Nucleus accumbens (tissue), 56 donors: ENCODE measurements at regions not wholly inside any gene's neighbourhood (a gene's known extent, or its start where the extent isn't known, plus 50 kb on each side); places are given as distances from the start of the nearest gene placed in this dataset.

Source experiments
- DNase-seq, 56 donors: peaks; one replicate each; lab custom pipeline; 2025; lab: John Stamatoyannopoulos, UW

DNA sequence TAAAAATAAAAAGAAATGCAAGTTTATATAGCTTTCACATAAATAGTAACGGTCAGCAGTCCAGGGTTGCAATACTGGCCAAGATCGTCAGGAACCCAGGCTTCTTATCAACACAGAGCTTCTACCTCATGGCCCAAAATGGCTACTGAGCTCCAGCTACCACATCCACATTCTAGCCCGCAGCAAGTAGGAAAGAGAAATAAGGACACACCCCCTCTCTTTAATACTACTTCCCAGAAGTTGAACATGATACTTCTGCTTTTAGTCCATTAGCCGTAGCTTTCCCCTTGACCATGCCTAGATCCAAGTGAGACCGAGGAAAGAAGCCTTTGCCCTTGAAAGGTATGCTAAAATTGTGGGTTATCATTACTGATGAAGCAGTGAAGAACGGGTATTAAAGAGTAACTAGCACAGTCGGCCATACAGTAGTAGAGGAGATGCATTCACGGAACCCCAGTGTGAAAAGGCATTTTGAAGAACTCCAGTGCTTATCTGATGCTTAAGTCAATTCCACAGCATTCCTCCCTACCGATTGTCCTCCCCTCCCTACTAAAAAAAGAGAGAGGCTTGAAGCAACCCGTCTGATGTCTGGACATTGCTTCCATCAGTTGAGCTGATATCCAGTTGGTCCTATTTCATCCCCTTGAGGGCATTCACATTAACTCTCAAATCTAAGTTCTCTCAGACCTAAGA, 226.9 kb upstream of the RREB1 start:
- DNase-seq: no peak

DNA sequence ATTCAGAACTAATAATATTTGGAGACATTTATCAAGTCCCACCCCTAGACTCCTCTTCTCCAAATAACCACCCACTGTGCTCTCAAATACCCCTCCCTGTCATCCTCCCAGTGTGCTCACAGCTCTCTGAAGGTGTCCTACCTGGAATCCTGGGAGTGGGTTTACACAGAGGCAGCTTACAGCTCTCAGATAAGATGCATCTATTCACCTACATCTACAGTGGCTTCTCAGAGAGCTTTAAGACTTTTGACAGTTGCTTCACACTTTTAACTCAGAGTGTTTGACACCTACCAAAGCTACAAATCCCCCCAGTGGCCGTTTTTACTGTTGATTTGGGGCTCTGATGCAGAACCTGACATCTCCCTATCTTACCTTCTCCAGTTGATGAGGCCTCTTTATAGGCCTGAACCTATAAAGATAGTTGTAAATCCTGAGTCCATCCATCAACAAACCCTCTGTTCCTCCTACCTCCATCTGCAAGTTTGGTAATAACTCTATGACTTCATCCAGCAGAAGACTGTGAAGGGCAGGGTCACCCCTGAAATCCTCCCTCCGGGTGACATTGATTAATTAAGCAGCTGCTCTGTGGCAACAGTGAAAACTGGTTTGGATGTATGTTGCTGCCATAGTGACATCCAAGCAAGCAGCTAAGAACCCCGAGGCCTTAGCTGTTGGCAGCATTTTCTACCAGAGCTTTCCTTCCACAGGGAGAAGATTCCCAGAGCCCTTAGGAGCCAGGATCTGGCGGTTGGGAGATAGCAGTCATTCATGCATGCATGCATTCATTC, 226.1 kb upstream of the RREB1 start:
- DNase-seq: no peak

DNA sequence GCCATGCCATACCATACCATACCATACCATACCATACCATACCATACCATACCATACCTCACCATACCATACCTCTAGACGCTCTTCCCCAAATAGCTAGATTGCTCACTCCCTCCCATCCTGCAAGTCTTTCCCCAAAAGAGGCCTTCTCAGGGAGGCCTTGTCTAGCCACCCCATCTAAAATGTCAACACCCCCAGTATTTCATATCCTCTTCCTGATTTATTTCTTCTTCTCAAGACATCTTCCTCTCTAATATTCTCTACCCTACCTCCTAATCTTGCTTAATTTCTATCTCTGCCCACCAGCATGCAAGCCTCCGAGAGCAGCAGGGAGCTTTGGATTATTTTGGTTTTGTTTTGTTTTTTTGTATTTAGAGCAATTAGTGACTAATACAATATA, 225.2 kb upstream of the RREB1 start:
- DNase-seq: no peak

DNA sequence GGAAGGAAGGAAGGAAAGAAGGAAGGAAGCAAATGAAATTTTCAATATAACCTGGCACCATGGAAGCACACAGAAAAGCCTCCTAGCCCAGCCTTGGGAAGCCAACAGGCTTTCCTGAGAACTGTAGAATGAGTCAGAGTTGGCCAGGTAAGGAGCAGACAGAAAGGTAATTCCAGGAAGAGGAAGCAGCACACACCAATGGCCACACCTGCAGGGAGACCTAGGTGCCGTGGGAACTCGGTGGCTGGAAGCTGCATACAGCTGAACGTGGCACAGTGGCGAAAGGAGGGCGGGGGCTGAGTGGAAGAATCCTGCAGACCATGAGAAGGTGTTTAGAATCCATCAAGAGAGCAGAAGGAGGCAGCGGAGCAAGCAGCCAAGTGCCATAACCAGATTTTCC, 224.8 kb upstream of the RREB1 start:
- DNase-seq: no peak

DNA sequence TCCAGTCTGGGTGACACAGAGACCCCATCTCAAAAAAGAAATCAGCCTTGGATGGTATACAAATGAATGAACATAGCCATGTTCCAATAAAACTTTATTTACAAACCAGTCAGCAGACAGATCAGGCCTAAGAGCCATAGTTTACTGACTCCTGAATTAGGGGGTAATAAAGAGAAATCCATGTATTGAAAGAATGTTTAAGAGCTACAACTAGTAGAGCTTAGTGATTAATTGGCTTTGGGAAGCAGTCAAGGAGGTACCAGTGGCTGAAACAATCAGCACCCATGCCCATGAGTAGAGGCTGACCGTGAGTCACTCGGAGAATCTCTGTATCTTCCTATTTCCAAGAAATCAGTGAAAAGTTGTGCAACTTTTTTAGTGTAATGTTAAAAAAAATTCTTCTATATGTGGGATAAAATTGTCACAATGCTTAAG, 223.6 kb upstream of the RREB1 start:
- no peak for DNase-seq

DNA sequence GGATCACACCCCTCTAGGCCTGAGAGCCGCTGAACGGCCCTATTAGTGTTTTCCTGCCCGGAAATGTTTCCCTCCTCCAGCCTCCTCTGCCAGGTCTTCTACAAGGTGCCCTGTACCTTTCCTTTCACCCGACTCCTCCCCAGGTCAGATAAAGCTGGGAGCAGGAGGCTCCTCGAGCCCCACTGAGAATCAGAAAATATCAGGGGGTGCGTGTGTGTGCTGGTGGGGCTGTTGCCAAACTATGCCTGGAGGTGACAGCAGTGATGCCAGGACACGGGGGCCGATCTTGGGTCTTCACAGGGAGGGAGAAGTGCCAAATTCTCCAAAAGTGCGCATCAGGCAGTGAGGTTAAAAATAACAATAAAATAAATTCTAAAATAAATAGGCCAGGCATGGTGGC, 222.8 kb upstream of the RREB1 start:
- DNase-seq: no peak

DNA sequence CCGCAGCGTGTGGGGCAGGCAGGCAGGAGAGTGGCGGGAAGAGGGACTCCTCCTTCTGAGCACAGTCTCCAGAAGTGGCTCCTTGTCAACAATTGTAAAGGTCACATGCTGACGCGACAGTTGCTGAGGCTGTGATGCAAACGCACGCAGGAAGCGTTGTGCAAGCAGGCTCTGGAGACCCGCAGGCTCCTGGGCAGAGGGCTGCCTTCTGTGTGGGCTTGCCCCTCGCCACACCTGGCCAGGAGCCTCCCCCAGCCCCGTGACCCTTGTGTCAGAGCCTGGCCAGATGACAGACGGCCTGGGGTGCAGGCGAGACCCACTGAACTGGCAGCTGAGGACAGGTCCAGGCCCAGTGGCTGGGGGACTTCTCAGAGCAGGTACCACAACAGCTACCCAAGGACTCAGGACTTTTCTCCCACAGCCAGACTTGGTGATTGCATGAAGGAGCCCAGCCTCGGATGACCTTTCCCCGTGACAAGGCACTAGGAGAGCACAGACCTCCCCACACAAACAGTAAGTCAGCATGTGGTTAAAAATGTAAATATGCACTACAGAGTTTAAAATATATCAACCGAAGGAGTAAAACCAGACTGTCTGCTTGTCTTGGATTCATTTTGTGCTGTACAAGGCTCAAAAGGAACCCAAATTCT, 222.1 kb upstream of the RREB1 start:
- DNase-seq: peak in 22 of 56 donors; percentile 5 to 48 (median 16)

DNA sequence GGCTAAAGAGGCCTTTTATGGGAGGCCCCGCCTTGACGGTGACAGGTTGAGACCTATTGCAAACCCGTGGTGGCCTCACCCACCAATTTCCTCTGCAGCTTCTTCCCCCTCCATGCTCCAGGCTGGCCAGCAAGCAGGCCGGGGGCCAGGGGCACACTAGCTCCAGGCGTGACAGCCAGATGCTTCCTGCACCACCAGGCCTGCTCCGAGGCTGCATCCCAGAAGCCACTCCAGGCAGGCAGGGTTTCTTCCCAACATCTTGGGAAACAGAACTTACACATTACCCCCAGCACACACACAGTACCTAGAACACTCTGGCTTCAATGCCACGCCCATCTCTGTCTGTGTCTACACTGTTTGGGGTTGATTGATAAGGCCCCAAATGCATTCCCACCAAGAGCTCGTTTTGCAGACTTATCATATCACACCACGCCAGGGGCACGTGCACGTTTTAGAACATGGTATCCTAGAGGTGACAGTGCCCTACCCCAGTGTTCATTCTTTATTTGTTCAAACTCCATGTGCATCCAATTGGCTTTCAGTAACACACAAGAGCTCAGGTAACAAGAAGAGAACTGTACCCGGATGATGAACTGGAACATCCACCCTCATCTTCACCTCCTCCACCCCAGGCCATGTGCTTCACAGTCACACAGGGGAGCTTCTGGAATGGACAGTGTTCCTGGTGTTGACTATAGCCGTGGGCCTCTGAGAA, 221.4 kb upstream of the RREB1 start:
- peak in 8 of 56 donors; percentile 5 to 38 (median 9) for DNase-seq

DNA sequence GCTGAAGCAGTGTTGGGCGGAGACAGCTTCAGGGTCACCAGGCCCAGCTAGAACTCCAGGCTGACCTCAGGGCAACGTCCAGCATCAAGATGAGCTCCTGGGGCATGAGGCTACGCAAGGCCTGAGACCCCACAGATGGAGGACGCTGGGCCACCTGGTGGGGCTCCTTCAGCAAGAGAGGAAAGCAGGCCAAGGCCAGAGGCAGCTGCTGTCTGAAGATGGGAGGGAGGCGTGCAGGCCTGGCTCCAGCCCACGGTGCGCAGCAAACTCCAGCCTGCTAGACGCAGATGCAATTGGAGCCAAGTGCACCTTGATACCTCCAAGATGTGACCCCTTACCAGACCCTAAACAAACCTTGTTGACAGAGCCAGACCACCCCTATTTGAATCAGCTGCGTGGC, 220.9 kb upstream of the RREB1 start:
- DNase-seq: no peak

DNA sequence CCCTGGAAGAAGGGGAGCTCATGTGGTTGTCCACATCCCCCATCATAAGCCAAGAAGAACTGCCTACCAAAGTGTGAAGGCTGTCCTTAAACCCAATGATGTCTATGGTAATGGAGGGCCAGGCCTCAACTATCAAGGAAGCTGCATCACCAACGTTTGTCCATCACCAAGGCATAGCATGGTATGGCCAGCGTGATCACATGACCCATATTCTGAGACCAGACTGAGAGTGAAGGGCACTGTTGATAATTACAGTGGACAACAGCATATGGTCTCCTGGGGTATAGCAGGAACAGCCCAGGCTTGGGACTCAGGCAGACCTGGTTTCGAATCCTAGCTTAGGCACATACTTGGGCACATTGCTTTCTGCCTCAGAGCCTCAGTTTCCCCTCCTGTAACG, 218.2 kb upstream of the RREB1 start:
- no peak for DNase-seq

DNA sequence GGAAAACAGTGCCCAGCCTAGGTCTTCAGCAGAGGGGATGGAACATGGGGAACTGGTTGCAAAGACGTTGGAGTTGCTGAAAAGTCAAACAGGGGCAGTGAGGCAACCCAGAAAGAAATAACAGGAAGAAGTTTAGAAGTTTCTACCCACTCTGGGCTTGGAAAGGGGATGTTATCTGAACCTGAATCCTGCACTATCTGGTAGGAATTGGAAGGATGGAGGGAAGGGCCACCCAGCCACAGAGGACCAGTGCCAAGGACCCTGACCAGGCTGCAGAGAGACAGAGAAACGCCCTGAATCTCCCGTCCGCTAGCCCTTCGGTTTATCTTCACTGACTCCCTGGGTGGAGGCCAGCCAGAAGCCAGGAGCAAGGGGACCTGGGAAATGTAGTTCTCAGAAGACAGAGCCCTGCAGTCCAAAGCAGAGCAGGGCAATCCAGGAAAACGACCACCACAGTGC, 217.3 kb upstream of the RREB1 start:
- DNase-seq: no peak

DNA sequence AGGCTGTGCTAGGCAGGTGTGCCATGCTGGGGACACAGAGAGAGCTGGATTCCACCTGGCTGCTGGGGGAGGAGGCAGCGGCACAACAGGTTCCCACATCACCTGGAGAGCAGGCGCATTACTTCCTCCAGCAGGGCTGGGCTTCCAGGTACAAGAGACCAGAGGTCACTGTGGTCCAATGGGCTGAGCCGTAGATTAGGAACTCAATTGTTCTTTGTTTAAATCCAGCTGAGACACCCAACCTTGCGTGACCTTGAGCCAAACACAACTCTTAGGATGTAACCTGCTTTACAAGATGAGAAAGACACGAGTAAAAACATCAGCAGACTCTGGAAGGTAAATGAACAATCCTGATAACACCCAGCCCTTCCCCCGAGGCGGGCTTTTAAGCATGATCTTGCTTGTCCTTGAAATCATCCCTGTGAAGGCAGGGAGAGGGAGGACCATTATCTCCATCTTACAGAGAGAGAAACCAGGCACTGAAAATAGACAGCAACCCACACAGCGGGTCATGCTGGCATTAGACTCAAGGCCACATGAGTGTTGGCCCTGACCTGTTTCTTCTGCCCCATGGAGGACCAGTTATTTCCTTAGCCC, 216.5 kb upstream of the RREB1 start:
- no peak for DNase-seq

DNA sequence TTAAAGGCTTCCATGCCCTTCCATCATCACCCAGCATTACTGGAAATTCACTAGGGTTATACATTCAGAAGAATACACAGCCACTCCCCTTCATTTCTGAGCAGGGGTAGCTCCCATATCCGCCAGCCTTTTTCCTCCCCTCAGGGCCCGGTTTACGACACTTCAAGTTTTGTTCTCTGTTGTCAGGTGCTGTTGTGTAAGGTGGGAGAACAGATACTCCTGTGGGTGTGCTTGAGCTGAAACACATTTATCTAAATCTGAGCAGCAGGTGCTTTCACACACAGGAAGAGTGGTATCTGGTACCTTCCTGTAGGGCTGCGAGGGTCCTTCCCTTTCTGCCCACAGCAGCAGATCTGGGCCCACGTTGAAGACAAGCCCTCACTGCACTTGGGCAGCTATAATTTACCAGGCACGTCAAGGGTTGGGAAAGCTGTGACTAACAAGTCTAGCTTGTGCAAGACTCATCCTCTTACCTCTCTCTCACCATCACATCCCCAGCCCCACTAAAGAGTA, 215.8 kb upstream of the RREB1 start:
- DNase-seq: no peak

DNA sequence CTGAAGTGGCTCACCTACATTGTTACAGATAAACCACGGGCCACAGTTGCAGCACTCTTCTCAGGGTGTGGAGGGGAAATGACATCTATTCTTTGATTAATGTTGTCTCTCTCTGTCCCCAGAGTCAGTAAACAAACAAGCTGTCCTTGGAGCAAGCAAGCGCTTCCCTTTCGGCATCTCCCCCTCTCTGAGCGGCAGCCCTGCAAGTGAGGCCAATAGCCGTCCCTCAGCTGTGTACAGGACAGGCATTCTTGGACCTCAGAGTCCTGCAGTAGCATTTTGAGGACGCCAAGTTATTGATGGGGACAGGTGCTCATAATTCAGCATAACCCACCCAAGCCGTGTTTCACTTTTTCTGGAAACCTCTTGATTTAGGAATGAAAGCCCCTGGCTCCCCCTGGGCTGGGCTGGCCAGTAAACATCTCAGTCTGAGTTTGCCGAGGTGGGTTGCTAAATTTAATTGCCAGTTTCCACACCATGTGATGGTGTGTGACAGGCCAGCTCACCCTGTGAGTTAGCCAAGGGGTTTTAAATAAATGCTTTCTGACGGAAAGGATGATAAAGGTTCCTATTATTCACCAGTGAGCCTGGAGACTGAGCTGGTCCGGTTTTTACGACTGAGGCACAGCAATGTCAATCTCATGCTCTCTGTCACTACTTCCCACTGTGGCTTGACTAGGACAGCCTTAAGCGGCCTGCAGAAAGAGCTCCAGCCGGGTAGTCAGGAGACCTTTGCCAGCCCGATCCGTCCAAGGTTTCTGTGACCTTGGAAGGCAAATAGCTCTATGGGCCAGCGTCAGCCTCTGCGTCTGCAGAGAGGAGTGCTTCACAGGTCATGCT, 214.8 kb upstream of the RREB1 start:
- DNase-seq: no peak

DNA sequence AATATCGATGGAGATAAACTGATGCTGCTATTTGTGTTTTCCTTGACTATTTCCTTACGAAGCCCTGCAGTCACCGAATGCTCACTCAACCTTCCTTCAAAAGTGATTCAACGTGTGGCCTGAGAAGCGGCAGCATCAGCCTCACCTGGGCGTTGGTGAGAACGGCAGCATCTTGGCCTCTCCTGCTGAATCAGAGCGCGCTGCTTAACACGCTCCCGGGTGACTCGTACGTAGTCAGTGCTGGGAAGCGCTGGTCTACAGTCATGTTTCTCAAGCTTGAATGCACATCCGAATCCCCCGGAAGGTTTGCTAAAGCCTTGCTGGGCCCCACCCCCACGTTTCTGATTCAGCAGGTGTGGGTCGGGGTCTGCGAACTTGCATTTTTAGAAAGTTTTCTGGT, 214.1 kb upstream of the RREB1 start:
- DNase-seq: no peak

DNA sequence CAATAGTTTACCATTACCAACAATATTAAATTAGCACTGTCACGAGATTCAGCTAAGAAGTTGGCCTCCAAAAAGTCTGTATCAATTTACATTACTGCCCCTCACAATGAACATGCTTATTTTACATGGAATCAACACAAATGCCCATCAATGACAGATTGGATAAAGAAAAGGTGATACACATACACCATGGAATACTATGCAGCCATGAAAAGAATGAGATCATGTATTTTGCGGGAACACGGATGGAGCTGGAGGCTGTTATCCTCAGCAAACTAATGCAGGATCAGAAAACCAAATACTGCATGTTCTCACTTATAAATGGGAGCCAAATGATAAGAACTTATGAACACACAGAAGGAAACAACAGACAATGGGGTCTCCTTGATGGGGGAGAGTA, 211.8 kb upstream of the RREB1 start:
- no peak for DNase-seq

DNA sequence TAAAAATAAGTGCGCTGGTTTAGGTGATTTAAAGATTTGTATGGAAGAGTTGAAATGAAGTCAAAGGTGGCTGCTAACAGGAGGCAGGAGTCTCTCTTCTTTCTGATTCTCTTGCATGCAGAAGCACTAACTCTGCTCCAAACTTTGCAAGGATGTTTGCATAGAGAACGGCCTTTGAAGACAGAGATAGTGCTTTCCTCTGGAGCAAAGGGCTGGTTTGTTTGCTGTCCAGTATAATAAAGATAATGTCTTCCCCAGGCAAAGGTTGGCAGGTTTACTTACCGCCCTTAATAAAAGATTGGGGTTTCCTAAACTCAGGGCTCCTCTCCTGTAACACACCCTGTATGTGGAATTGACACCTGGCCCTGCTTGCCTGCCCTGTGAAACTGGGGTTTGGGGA, 210.6 kb upstream of the RREB1 start:
- DNase-seq: no peak

DNA sequence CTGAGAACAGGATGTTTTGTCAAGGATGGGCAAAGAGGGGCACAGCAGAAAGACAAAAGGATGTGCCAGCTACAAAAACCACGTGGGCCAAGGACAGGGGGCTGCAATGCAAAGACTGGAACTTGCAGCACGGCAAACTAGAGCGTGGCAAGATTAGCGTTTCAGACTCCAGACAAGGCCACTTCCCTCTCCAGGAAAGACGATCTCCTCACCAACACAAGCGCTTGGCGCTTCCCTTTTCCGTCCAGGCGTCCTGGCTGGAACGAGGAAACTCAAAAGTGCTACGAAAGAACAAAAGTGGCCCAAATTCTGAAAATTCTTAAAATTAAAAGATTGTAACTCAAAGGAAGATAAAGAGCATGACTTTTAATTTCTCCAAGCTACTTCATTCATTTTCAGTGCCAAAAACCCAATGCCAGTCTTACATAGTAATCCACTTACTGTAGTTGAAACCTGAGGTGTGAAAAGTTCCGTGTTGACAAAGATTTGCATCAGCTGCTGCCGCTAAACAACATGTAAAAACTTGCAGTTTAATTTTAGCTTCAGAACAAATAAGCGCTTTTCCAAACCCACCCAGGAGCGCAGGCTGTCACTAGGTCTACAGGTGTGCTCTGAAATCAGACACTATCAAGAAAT, 207.1 kb upstream of the RREB1 start:
- DNase-seq: no peak

DNA sequence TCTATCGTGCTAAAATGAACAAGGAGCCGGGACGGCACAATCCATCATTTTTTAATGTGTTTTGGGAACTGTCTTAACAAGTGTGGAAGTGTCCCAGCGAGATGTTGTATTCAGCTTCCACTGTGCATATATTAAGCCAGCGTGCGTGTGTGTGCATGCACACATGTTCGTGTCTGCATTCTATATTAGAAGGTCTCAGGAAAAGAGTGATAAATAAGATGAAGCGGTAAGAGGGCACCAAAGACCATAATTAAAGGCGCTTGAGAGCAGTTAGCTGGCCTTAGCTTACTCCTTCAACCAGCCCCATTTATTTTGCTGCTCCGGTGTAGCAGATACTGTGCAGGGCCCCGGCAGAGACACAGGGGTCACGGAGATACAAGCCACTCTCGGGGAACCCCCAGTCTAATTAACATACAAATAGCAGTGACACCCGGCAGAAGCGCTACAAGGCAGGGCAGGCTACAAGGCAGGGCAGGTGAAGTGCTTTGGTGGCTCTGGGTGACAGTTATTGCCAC, 206.5 kb upstream of the RREB1 start:
- no peak for DNase-seq
